ENCODE measurements at regions not wholly inside any gene's neighbourhood (a gene's known extent, or its start where the extent isn't known, plus 50 kb on each side); places are given as distances from the start of the nearest gene placed in this dataset.

GRCh38 chr13:70613295-70613694, 505.0 kb upstream of the KLHL1 start:
- no peak overlapping the region for H3K4me3 ChIP-seq (ENCODE audit: low read depth in 1 of 3, low read length in 3 of 3)
- no peaks in the 10 kb centered on the region for H3K4me1 ChIP-seq (ENCODE audit: control insufficient read depth in 3 of 3, insufficient read depth in 2 of 3, low read depth in 1 of 3, low read length in 2 of 3)
- 53 to 79% (median 71%) methylated on average over 1 of the region's 1 CpG for WGBS, 3 donors
- no peak overlapping the region for H3K27ac ChIP-seq (ENCODE audit: low read depth in 1 of 3, low read length in 2 of 3)
- H3K9me3 ChIP-seq (ENCODE audit: control insufficient read depth in 2 of 2, insufficient read depth in 1 of 2, low read depth in 1 of 2, low read length in 1 of 2), result no peaks in the 10 kb centered on the region
- DNase-seq (no peak), FAIRE-seq (no peak)
- no peaks in the 10 kb centered on the region for H3K27me3 ChIP-seq (ENCODE audit: control insufficient read depth in 3 of 3, insufficient read depth in 3 of 3, low read length in 3 of 3)
- no peaks in the 10 kb centered on the region for H3K36me3 ChIP-seq (ENCODE audit: control insufficient read depth in 3 of 3, insufficient read depth in 2 of 3, low read depth in 1 of 3, low read length in 3 of 3)

- Histone ChIP-seq H3K4me1 (ENCODE audit: control insufficient read depth in 3 of 3, insufficient read depth in 2 of 3, low read depth in 1 of 3, low read length in 2 of 3) (no peaks in the 10 kb centered on the region), H3K36me3 (ENCODE audit: control insufficient read depth in 3 of 3, insufficient read depth in 2 of 3, low read depth in 1 of 3, low read length in 3 of 3) (no peaks in the 10 kb centered on the region), H3K4me3 (ENCODE audit: low read depth in 1 of 3, low read length in 3 of 3) (no peak overlapping the region), H3K27ac (ENCODE audit: low read depth in 1 of 3, low read length in 2 of 3) (no peak overlapping the region), H3K9me3 (ENCODE audit: control insufficient read depth in 2 of 2, insufficient read depth in 1 of 2, low read depth in 1 of 2, low read length in 1 of 2) (no peaks in the 10 kb centered on the region), H3K27me3 (ENCODE audit: control insufficient read depth in 3 of 3, insufficient read depth in 3 of 3, low read length in 3 of 3) (no peaks in the 10 kb centered on the region)
- FAIRE-seq, result no peak
- WGBS, 3 donors, result 87 to 93% (median 90%) methylated on average over 2 of the region's 2 CpGs
- DNase-seq, result no peak
Measured at GRCh38 chr13:70612881-70613280, 504.6 kb upstream of the KLHL1 start.

GRCh38 chr13:70604448-70604847, 496.2 kb upstream of the KLHL1 start:
- H3K27me3 ChIP-seq (ENCODE audit: control insufficient read depth in 3 of 3, insufficient read depth in 3 of 3, low read length in 3 of 3), result no peaks in the 10 kb centered on the region
- no peak overlapping the region for H3K27ac ChIP-seq (ENCODE audit: low read depth in 1 of 3, low read length in 2 of 3)
- DNase-seq (no peak), FAIRE-seq (no peak)
- 37 to 50% (median 48%) methylated on average over 4 of the region's 4 CpGs for WGBS, 3 donors
- no peak overlapping the region for H3K4me3 ChIP-seq (ENCODE audit: low read depth in 1 of 3, low read length in 3 of 3)
- no peaks in the 10 kb centered on the region for H3K9me3 ChIP-seq (ENCODE audit: control insufficient read depth in 2 of 2, insufficient read depth in 1 of 2, low read depth in 1 of 2, low read length in 1 of 2)
- H3K4me1 ChIP-seq (ENCODE audit: control insufficient read depth in 3 of 3, insufficient read depth in 2 of 3, low read depth in 1 of 3, low read length in 2 of 3), result no peaks in the 10 kb centered on the region
- no peaks in the 10 kb centered on the region for H3K36me3 ChIP-seq (ENCODE audit: control insufficient read depth in 3 of 3, insufficient read depth in 2 of 3, low read depth in 1 of 3, low read length in 3 of 3)

- no peaks in the 10 kb centered on the region for H3K27me3 ChIP-seq (ENCODE audit: control insufficient read depth in 3 of 3, insufficient read depth in 3 of 3, low read length in 3 of 3)
- H3K27ac ChIP-seq (ENCODE audit: low read depth in 1 of 3, low read length in 2 of 3), result no peak overlapping the region
- WGBS, 3 donors, result 38 to 42% (median 39%) methylated on average over 3 of the region's 3 CpGs
- no peaks in the 10 kb centered on the region for H3K36me3 ChIP-seq (ENCODE audit: control insufficient read depth in 3 of 3, insufficient read depth in 2 of 3, low read depth in 1 of 3, low read length in 3 of 3)
- DNase-seq (no peak), FAIRE-seq (no peak)
- H3K9me3 ChIP-seq (ENCODE audit: control insufficient read depth in 2 of 2, insufficient read depth in 1 of 2, low read depth in 1 of 2, low read length in 1 of 2), result no peaks in the 10 kb centered on the region
- H3K4me3 ChIP-seq (ENCODE audit: low read depth in 1 of 3, low read length in 3 of 3), result no peak overlapping the region
- H3K4me1 ChIP-seq (ENCODE audit: control insufficient read depth in 3 of 3, insufficient read depth in 2 of 3, low read depth in 1 of 3, low read length in 2 of 3), result no peaks in the 10 kb centered on the region
Measured at GRCh38 chr13:70593716-70594115, 485.5 kb upstream of the KLHL1 start.

GRCh38 chr13:70585109-70585508, 476.9 kb upstream of the KLHL1 start:
- 75 to 88% (median 77%) methylated on average over 4 of the region's 4 CpGs for WGBS, 3 donors

GRCh38 chr13:70580825-70581224, 472.6 kb upstream of the KLHL1 start:
- Histone ChIP-seq H3K27me3 (ENCODE audit: control insufficient read depth in 3 of 3, insufficient read depth in 3 of 3, low read length in 3 of 3) (no peaks in the 10 kb centered on the region), H3K4me3 (ENCODE audit: low read depth in 1 of 3, low read length in 3 of 3) (no peak overlapping the region), H3K4me1 (ENCODE audit: control insufficient read depth in 3 of 3, insufficient read depth in 2 of 3, low read depth in 1 of 3, low read length in 2 of 3) (no peaks in the 10 kb centered on the region), H3K27ac (ENCODE audit: low read depth in 1 of 3, low read length in 2 of 3) (no peak overlapping the region), H3K36me3 (ENCODE audit: control insufficient read depth in 3 of 3, insufficient read depth in 2 of 3, low read depth in 1 of 3, low read length in 3 of 3) (no peaks in the 10 kb centered on the region), H3K9me3 (ENCODE audit: control insufficient read depth in 2 of 2, insufficient read depth in 1 of 2, low read depth in 1 of 2, low read length in 1 of 2) (no peaks in the 10 kb centered on the region)
- no peak for DNase-seq
- FAIRE-seq, result no peak

More at GRCh38 chr13:70585109-70585508, 476.9 kb upstream of the KLHL1 start:
- FAIRE-seq (no peak), DNase-seq (no peak)
- H3K4me3 ChIP-seq (ENCODE audit: low read depth in 1 of 3, low read length in 3 of 3), result no peak overlapping the region
- H3K27me3 ChIP-seq (ENCODE audit: control insufficient read depth in 3 of 3, insufficient read depth in 3 of 3, low read length in 3 of 3), result no peaks in the 10 kb centered on the region
- no peaks in the 10 kb centered on the region for H3K4me1 ChIP-seq (ENCODE audit: control insufficient read depth in 3 of 3, insufficient read depth in 2 of 3, low read depth in 1 of 3, low read length in 2 of 3)
- no peak overlapping the region for H3K27ac ChIP-seq (ENCODE audit: low read depth in 1 of 3, low read length in 2 of 3)
- no peaks in the 10 kb centered on the region for H3K36me3 ChIP-seq (ENCODE audit: control insufficient read depth in 3 of 3, insufficient read depth in 2 of 3, low read depth in 1 of 3, low read length in 3 of 3)
- no peaks in the 10 kb centered on the region for H3K9me3 ChIP-seq (ENCODE audit: control insufficient read depth in 2 of 2, insufficient read depth in 1 of 2, low read depth in 1 of 2, low read length in 1 of 2)

GRCh38 chr13:70579941-70580340, 471.7 kb upstream of the KLHL1 start:
- no peaks in the 10 kb centered on the region for H3K9me3 ChIP-seq (ENCODE audit: control insufficient read depth in 2 of 2, insufficient read depth in 1 of 2, low read depth in 1 of 2, low read length in 1 of 2)
- no peak overlapping the region for H3K4me3 ChIP-seq (ENCODE audit: low read depth in 1 of 3, low read length in 3 of 3)
- no peaks in the 10 kb centered on the region for H3K36me3 ChIP-seq (ENCODE audit: control insufficient read depth in 3 of 3, insufficient read depth in 2 of 3, low read depth in 1 of 3, low read length in 3 of 3)
- H3K27me3 ChIP-seq (ENCODE audit: control insufficient read depth in 3 of 3, insufficient read depth in 3 of 3, low read length in 3 of 3), result no peaks in the 10 kb centered on the region
- WGBS, 3 donors, result 78 to 83% (median 78%) methylated on average over 3 of the region's 3 CpGs
- DNase-seq (no peak), FAIRE-seq (no peak)
- H3K27ac ChIP-seq (ENCODE audit: low read depth in 1 of 3, low read length in 2 of 3), result no peak overlapping the region
- no peaks in the 10 kb centered on the region for H3K4me1 ChIP-seq (ENCODE audit: control insufficient read depth in 3 of 3, insufficient read depth in 2 of 3, low read depth in 1 of 3, low read length in 2 of 3)

- DNase-seq, result peak; percentile 9 to 29
Measured at GRCh38 chr13:70571221-70571620, 463.0 kb upstream of the KLHL1 start.

GRCh38 chr13:70568571-70568970, 460.3 kb upstream of the KLHL1 start:
- H3K4me1 ChIP-seq (ENCODE audit: control insufficient read depth in 3 of 3, insufficient read depth in 2 of 3, low read depth in 1 of 3, low read length in 2 of 3), result no peaks in the 10 kb centered on the region
- DNase-seq (peak; percentile 42 to 62), FAIRE-seq (peak; percentile 30)
- H3K27ac ChIP-seq (ENCODE audit: low read depth in 1 of 3, low read length in 2 of 3), result no peak overlapping the region
- no peaks in the 10 kb centered on the region for H3K9me3 ChIP-seq (ENCODE audit: control insufficient read depth in 2 of 2, insufficient read depth in 1 of 2, low read depth in 1 of 2, low read length in 1 of 2)
- WGBS, 3 donors, result 72 to 89% (median 88%) methylated on average over 1 of the region's 1 CpG
- no peaks in the 10 kb centered on the region for H3K36me3 ChIP-seq (ENCODE audit: control insufficient read depth in 3 of 3, insufficient read depth in 2 of 3, low read depth in 1 of 3, low read length in 3 of 3)
- no peak overlapping the region for H3K4me3 ChIP-seq (ENCODE audit: low read depth in 1 of 3, low read length in 3 of 3)
- H3K27me3 ChIP-seq (ENCODE audit: control insufficient read depth in 3 of 3, insufficient read depth in 3 of 3, low read length in 3 of 3), result no peaks in the 10 kb centered on the region

More at GRCh38 chr13:70571221-70571620, 463.0 kb upstream of the KLHL1 start:
- no peak overlapping the region for H3K27ac ChIP-seq (ENCODE audit: low read depth in 1 of 3, low read length in 2 of 3)
- WGBS, 3 donors, result 40 to 77% (median 61%) methylated on average over 3 of the region's 3 CpGs
- no peaks in the 10 kb centered on the region for H3K27me3 ChIP-seq (ENCODE audit: control insufficient read depth in 3 of 3, insufficient read depth in 3 of 3, low read length in 3 of 3)
- FAIRE-seq, result no peak
- H3K4me3 ChIP-seq (ENCODE audit: low read depth in 1 of 3, low read length in 3 of 3), result no peak overlapping the region
- no peaks in the 10 kb centered on the region for H3K4me1 ChIP-seq (ENCODE audit: control insufficient read depth in 3 of 3, insufficient read depth in 2 of 3, low read depth in 1 of 3, low read length in 2 of 3)
- no peaks in the 10 kb centered on the region for H3K9me3 ChIP-seq (ENCODE audit: control insufficient read depth in 2 of 2, insufficient read depth in 1 of 2, low read depth in 1 of 2, low read length in 1 of 2)
- H3K36me3 ChIP-seq (ENCODE audit: control insufficient read depth in 3 of 3, insufficient read depth in 2 of 3, low read depth in 1 of 3, low read length in 3 of 3), result no peaks in the 10 kb centered on the region
